HepG2 (cell line): ENCODE measurements at regions not wholly inside any gene's neighbourhood (a gene's known extent, or its start where the extent isn't known, plus 50 kb on each side); places are given as distances from the start of the nearest gene placed in this dataset.

Experiments
- ATAC-seq: fragments of 200-7000 bp; cut with Tn5 transposase; 3 replicates; pipeline ENCODE4 v1.9.1; 2020; ENCODE audit warnings: mild to moderate bottlenecking, moderate library complexity
- BruUV-seq: library from RNA; stranded (reverse); fragments of 400-500 nt; replicated peaks from 2 replicates; lab custom pipeline; 2021; lab: Mats Ljungman, UMichigan
- CTCF ChIA-PET: fragments of 300-600 bp; formaldehyde crosslinking; extraction: SDS; loops from one replicate; lab custom pipeline; 2021; ENCODE audit warnings: low total read pairs, inconsistent platforms, low intra/inter-chr PET ratio; lab: Yijun Ruan, JAX
- POLR2A ChIA-PET: fragments of 350-600 bp; sonication (Branson Sonifier 250); formaldehyde crosslinking; loops from one replicate; lab custom pipeline; 2020; ENCODE audit warnings: antibody characterized with exemption, inconsistent platforms; lab: Yijun Ruan, JAX
- DNase-seq: peaks from one replicate; pipeline ENCODE4 v3.0.0-alpha.2; 2015; ENCODE audit warnings: low spot score
- FAIRE-seq: peaks from 3 replicates; lab custom pipeline; 2011; peaks lifted over from hg19 to GRCh38; lab: Jason Lieb, UNC
- H2AFZ ChIP-seq: one replicate; pipeline ENCODE4 v1.6.1; 2011; ENCODE audit warnings: low read length, inconsistent platforms
- H3K27ac ChIP-seq: fragments of 300-600 bp; 3 replicates; pipeline ENCODE4 v1.8.0; 2011; ENCODE audit warnings: mixed run types, mild to moderate bottlenecking, mixed read lengths, low read length, inconsistent platforms; ENCODE audit not compliant: insufficient read depth; ENCODE audit errors: extremely low read length
- H3K27me3 ChIP-seq, 2 experiments: fragments of 200-600 bp in 1 of 2; 2 replicates in 1 of 2; 3 replicates in 1 of 2; pipeline versions ENCODE4 v1.6.0 to v1.8.0; 2011; ENCODE audit warnings: low read length in 2 of 2, mild to moderate bottlenecking in 2 of 2, moderate library complexity in 2 of 2, inconsistent platforms in 1 of 2; ENCODE audit not compliant: insufficient read depth in 2 of 2, control insufficient read depth in 1 of 2
- H3K36me3 ChIP-seq, 2 experiments: fragments of 200-600 bp in 1 of 2; replicated peaks in 1 of 2; 2 replicates in 1 of 2; 3 replicates in 1 of 2; pipeline versions ENCODE4 v1.5.1 to v1.8.0; 2011; ENCODE audit warnings: low read length in 2 of 2, inconsistent platforms in 1 of 2; ENCODE audit not compliant: insufficient read depth in 2 of 2, control insufficient read depth in 1 of 2
- H3K4me1 ChIP-seq: 2 replicates; pipeline ENCODE4 v1.5.1; 2012; ENCODE audit warnings: low read length, inconsistent platforms; ENCODE audit not compliant: insufficient read depth
- H3K4me2 ChIP-seq: 2 replicates; pipeline ENCODE4 v1.6.0; 2011; ENCODE audit warnings: low read depth, low read length, inconsistent platforms
- H3K4me3 ChIP-seq, 3 experiments: fragments of 200-600 bp in 1 of 3; sonication (generic), shearing (Covaris generic) in 1 of 3; replicated peaks in 1 of 3; 2 replicates each; pipeline ENCODE4 v1.5.1; 2011 to 2016; ENCODE audit warnings: low read length in 3 of 3, inconsistent platforms in 2 of 3, low read depth in 2 of 3, mild to moderate bottlenecking in 2 of 3, control low read depth in 1 of 3, mixed read lengths in 1 of 3; ENCODE audit not compliant: insufficient read depth in 1 of 3
- H3K79me2 ChIP-seq: one replicate; pipeline ENCODE4 v1.6.1; 2011; ENCODE audit warnings: low read length, inconsistent platforms; ENCODE audit not compliant: insufficient read depth
- H3K9ac ChIP-seq: 2 replicates; pipeline ENCODE4 v1.6.0; 2011; ENCODE audit warnings: mild to moderate bottlenecking, low read depth, low read length, inconsistent platforms; ENCODE audit not compliant: insufficient read depth
- H3K9me3 ChIP-seq: 2 replicates; pipeline ENCODE4 v1.5.1; 2012; ENCODE audit warnings: mild to moderate bottlenecking, low read length
- H4K20me1 ChIP-seq: 2 replicates; pipeline ENCODE4 v1.6.0; 2011; ENCODE audit warnings: inconsistent platforms, mild to moderate bottlenecking, low read length, moderate library complexity; ENCODE audit not compliant: insufficient read depth
- CENPT ChIP-seq: sonication (generic); formaldehyde crosslinking; IDR thresholded peaks from 2 replicates; pipeline ENCODE4 v1.8.0; 2022; ENCODE audit warnings: low read depth, mild to moderate bottlenecking, moderate library complexity, missing genetic modification reagents
- ELF3 ChIP-seq: IDR thresholded peaks from 2 replicates; pipeline ENCODE4 v1.6.1; 2016; ENCODE audit warnings: missing genetic modification reagents, missing compliant biosample characterization
- ERF ChIP-seq: IDR thresholded peaks from 2 replicates; pipeline ENCODE4 v1.6.1; 2018; ENCODE audit warnings: missing biosample characterization, missing genetic modification reagents
- HNRNPK ChIP-seq: fragments of 200-400 bp; formaldehyde crosslinking; IDR thresholded peaks from 2 replicates; pipeline ENCODE4 v1.6.1; 2018; ENCODE audit warnings: low read length, low read depth, moderate library complexity, mild to moderate bottlenecking; ENCODE audit not compliant: poor library complexity, severe bottlenecking
- KLF11 ChIP-seq: IDR thresholded peaks from 2 replicates; pipeline ENCODE4 v1.6.1; 2016; ENCODE audit warnings: missing compliant biosample characterization
- PPARG ChIP-seq: conservative IDR thresholded peaks from 2 replicates; pipeline ENCODE4 v1.6.1; 2016; ENCODE audit warnings: missing biosample characterization, missing genetic modification reagents
- RERE ChIP-seq: IDR thresholded peaks from 2 replicates; pipeline ENCODE4 v1.6.1; 2016; ENCODE audit warnings: low read depth, missing genetic modification reagents, missing compliant biosample characterization
- RFX3 ChIP-seq: IDR thresholded peaks from 2 replicates; pipeline ENCODE4 v1.6.1; 2016; ENCODE audit warnings: missing biosample characterization, missing genetic modification reagents
- USF2 ChIP-seq, 2 experiments: sonication (generic) in 1 of 2; formaldehyde crosslinking in 1 of 2; IDR thresholded peaks; 2 replicates each; pipeline versions ENCODE4 v1.5.1 to v1.6.1; 2011 to 2020; ENCODE audit warnings: borderline replicate concordance in 1 of 2, low read depth in 1 of 2, low read length in 1 of 2, mild to moderate bottlenecking in 1 of 2, missing genetic modification reagents in 1 of 2, moderate library complexity in 1 of 2
- ZNF205 ChIP-seq: IDR thresholded peaks from 2 replicates; pipeline ENCODE4 v1.6.1; 2018; ENCODE audit warnings: missing biosample characterization, missing genetic modification reagents
- ZNF224 ChIP-seq: sonication (generic); formaldehyde crosslinking; IDR thresholded peaks from 2 replicates; pipeline ENCODE4 v1.5.0; 2020; ENCODE audit warnings: mild to moderate bottlenecking, missing genetic modification reagents
- ZNF256 ChIP-seq: sonication (generic); formaldehyde crosslinking; conservative IDR thresholded peaks from 2 replicates; pipeline ENCODE4 v1.4.0; 2020; ENCODE audit warnings: missing genetic modification reagents
- WGBS: methylation state at CpG from one replicate; pipeline ENCODE4 v1.1.6; 2017; ENCODE audit warnings: low lambda C conversion rate; 5-methylcytosine and 5-hydroxymethylcytosine counted together
- in situ Hi-C: cut with HindIII; loops from 2 replicates; pipeline ENCODE4 v1.10.0; 2017; ENCODE audit warnings: low pct_unique_long_range_greater_than_20kb; ENCODE audit not compliant: extremely low pct_ligation_motif_present
- intact Hi-C: fragments of 100-400 bp; cut with micrococcal nuclease; formaldehyde crosslinking; loops from one replicate; pipeline ENCODE4 v1.10.0; 2022; ENCODE audit not compliant: unreplicated experiment
- TF ChIP-seq, protein P1 (sequence below): sonication (generic); formaldehyde crosslinking; IDR thresholded peaks from 2 replicates; pipeline ENCODE4 v1.8.0; 2022; ENCODE audit warnings: missing genetic modification reagents, mild to moderate bottlenecking, moderate library complexity, borderline replicate concordance

DNA sequence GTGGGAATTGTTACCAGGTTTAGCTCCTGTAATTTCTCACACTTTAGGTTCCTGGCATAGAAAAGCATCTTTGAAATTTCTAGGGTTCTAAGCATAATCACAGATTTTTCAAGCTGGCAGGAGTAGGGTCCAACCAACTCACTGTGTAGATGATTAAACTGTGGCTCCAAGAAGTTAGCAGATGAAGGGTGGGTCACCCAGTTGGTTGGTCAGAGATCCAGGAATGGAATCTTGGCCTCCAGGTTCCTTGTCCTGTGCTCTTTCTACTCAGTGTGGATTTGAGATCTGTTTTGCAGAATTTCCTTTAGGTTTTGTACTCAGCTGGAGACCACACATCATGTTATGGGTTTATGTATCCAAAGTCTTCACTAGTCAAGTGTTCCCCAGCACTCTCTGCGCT is 90.3 kb upstream of the MAML3 start (continued):
- TF ChIP-seq RFX3 (CRISPR knock-in tag) (no peak), ERF (CRISPR knock-in tag) (no peak), ZNF205 (CRISPR knock-in tag) (no peak), HNRNPK (no peak)
- TF ChIP-seq, protein P1, sequence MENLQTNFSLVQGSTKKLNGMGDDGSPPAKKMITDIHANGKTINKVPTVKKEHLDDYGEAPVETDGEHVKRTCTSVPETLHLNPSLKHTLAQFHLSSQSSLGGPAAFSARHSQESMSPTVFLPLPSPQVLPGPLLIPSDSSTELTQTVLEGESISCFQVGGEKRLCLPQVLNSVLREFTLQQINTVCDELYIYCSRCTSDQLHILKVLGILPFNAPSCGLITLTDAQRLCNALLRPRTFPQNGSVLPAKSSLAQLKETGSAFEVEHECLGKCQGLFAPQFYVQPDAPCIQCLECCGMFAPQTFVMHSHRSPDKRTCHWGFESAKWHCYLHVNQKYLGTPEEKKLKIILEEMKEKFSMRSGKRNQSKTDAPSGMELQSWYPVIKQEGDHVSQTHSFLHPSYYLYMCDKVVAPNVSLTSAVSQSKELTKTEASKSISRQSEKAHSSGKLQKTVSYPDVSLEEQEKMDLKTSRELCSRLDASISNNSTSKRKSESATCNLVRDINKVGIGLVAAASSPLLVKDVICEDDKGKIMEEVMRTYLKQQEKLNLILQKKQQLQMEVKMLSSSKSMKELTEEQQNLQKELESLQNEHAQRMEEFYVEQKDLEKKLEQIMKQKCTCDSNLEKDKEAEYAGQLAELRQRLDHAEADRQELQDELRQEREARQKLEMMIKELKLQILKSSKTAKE = no peak

- Histone ChIP-seq H3K9me3 (no peaks in the 10 kb centered on the region), H4K20me1 (no peaks in the 10 kb centered on the region), H3K4me1 (no peaks in the 10 kb centered on the region), H3K27me3 (peaks cover 0 to 19% of the 10 kb centered on the region in 2 experiments; a peak in 2 of 5 replicates), H2AFZ (no peak overlapping the region), H3K36me3 (no peaks in the 10 kb centered on the region), H3K27ac (no peak overlapping the region), H3K4me3 (no peak overlapping the region), H3K79me2 (no peaks in the 10 kb centered on the region), H3K9ac (no peak overlapping the region)
- ATAC-seq (no peak), DNase-seq (no peak)
- WGBS = 10% methylated on average over 7 of the region's 7 CpGs
- in situ Hi-C loops (no loop called here), intact Hi-C loops (no loop called here)
- no TSS peak for BruUV-seq
- CTCF ChIA-PET = no interaction called here
- no peak for TF ChIP-seq USF2 (IDR thresholded peaks at IDR 0.05; ENCODE audit: low read depth, low read length)
- TF ChIP-seq USF2 (CRISPR knock-in tag; IDR thresholded peaks at IDR 0.05; ENCODE audit: borderline replicate concordance) = no peak
- TF ChIP-seq ELF3 (CRISPR knock-in tag) = no peak
- TF ChIP-seq CENPT (CRISPR knock-in tag) = no peak
- TF ChIP-seq ZNF256 = no peak
- no peak for TF ChIP-seq PPARG
- no peak for TF ChIP-seq ZNF224 (CRISPR knock-in tag)
- no peak for TF ChIP-seq KLF11 (CRISPR knock-in tag)
- TF ChIP-seq RERE (CRISPR knock-in tag) = no peak
- TF ChIP-seq, all 625 proteins: peak for 0
- POLR2A ChIA-PET = no interaction called here
- no peak for FAIRE-seq
- H3K4me2 ChIP-seq = no peak overlapping the region
Observed at GRCh38 chr4:140243278-140243753, 89.3 kb upstream of the MAML3 start.
